Immature natural killer cell (primary cell): ENCODE measurements at regions not wholly inside any gene's neighbourhood (a gene's known extent, or its start where the extent isn't known, plus 50 kb on each side); places are given as distances from the start of the nearest gene placed in this dataset.
"Not testable (repeated sequence)": the region's sequence is repeated elsewhere in the genome, so short reads cannot be mapped to it uniquely, and the experiment has no call there.

Experiments
- DNase-seq, 3 donors: peaks; one replicate each; pipeline ENCODE4 v3.0.0; 2022; ENCODE audit warnings: mixed read lengths in 1 of 3
- H3K27ac Mint-ChIP-seq, 6 donors: one replicate each; pipeline ENCODE4 v1.8.0; 2020; ENCODE audit warnings: mixed read lengths in 6 of 6, mild to moderate bottlenecking in 5 of 6, inconsistent platforms in 4 of 6, moderate library complexity in 3 of 6
- H3K27me3 Mint-ChIP-seq, 3 donors: one replicate each; pipeline ENCODE4 v1.8.0; 2020 to 2021; ENCODE audit warnings: low read depth in 3 of 3, mild to moderate bottlenecking in 3 of 3, mixed read lengths in 3 of 3, moderate library complexity in 3 of 3, inconsistent platforms in 1 of 3
- H3K36me3 Mint-ChIP-seq, 3 donors: one replicate each; pipeline ENCODE4 v1.8.0; 2020; ENCODE audit warnings: mixed read lengths in 3 of 3, inconsistent platforms in 2 of 3, mild to moderate bottlenecking in 2 of 3
- H3K4me1 Mint-ChIP-seq, 2 donors: one replicate each; pipeline ENCODE4 v1.8.0; 2020; ENCODE audit warnings: inconsistent platforms in 2 of 2, mild to moderate bottlenecking in 2 of 2, mixed read lengths in 2 of 2, moderate library complexity in 1 of 2
- H3K4me3 Mint-ChIP-seq, 5 donors: one replicate each; pipeline ENCODE4 v1.8.0; 2020; ENCODE audit warnings: mild to moderate bottlenecking in 5 of 5, mixed read lengths in 5 of 5, inconsistent platforms in 3 of 5, moderate library complexity in 3 of 5
- H3K9me3 Mint-ChIP-seq, 6 donors: one replicate each; pipeline ENCODE4 v1.8.0; 2020; ENCODE audit warnings: mild to moderate bottlenecking in 6 of 6, mixed read lengths in 6 of 6, inconsistent platforms in 4 of 6, moderate library complexity in 3 of 6

- no peaks in the 10 kb centered on the region for H3K4me1 Mint-ChIP-seq
- DNase-seq, result no peak
- no peak overlapping the region for H3K4me3 Mint-ChIP-seq
- no peak overlapping the region for H3K27ac Mint-ChIP-seq
- peaks cover 0 to 3% (median 0%) of the 10 kb centered on the region in 3 donors for H3K36me3 Mint-ChIP-seq
- peaks cover 4 to 23% (median 5%) of the 10 kb centered on the region in 6 donors for H3K9me3 Mint-ChIP-seq
- peaks cover 0 to under 1% (median 0%) of the 10 kb centered on the region in 3 donors for H3K27me3 Mint-ChIP-seq
Observed at GRCh38 chr3:5678844-5679243, 491.3 kb downstream of the EDEM1 start.

GRCh38 chr3:5687230-5687629, 499.7 kb downstream of the EDEM1 start:
- Mint-ChIP-seq H3K4me3 (no peak overlapping the region), H3K4me1 (peaks cover 0 to 10% of the 10 kb centered on the region in 2 donors), H3K27me3 (peaks cover 0 to 1% (median 0%) of the 10 kb centered on the region in 3 donors), H3K36me3 (peaks cover 0 to 7% (median 0%) of the 10 kb centered on the region in 3 donors), H3K27ac (no peak overlapping the region), H3K9me3 (peaks cover 9 to 40% (median 10%) of the 10 kb centered on the region in 6 donors)
- no peak for DNase-seq

- no peak overlapping the region for H3K4me3 Mint-ChIP-seq
Observed at GRCh38 chr3:5690490-5690889, 503.0 kb downstream of the EDEM1 start.

GRCh38 chr3:5690904-5691532, 503.5 kb downstream of the EDEM1 start:
- H3K36me3 Mint-ChIP-seq, result peaks cover 0 to 7% (median 0%) of the 10 kb centered on the region in 3 donors
- peaks cover 0 to 1% (median 0%) of the 10 kb centered on the region in 3 donors for H3K27me3 Mint-ChIP-seq
- peaks cover 0 to 10% of the 10 kb centered on the region in 2 donors for H3K4me1 Mint-ChIP-seq
- H3K4me3 Mint-ChIP-seq, result no peak overlapping the region
- H3K27ac Mint-ChIP-seq, result no peak overlapping the region
- DNase-seq, result no peak
- H3K9me3 Mint-ChIP-seq, result peaks cover 6 to 37% (median 10%) of the 10 kb centered on the region in 6 donors

More at GRCh38 chr3:5690490-5690889, 503.0 kb downstream of the EDEM1 start:
- no peak for DNase-seq
- peaks cover 7 to 37% (median 10%) of the 10 kb centered on the region in 6 donors for H3K9me3 Mint-ChIP-seq
- peaks cover 0 to 7% (median 0%) of the 10 kb centered on the region in 3 donors for H3K36me3 Mint-ChIP-seq
- H3K27me3 Mint-ChIP-seq, result peaks cover 0 to 1% (median 0%) of the 10 kb centered on the region in 3 donors
- H3K4me1 Mint-ChIP-seq, result peaks cover 0 to 10% of the 10 kb centered on the region in 2 donors
- no peak overlapping the region for H3K27ac Mint-ChIP-seq

GRCh38 chr3:5692446-5692845, 504.9 kb downstream of the EDEM1 start:
- Mint-ChIP-seq H3K36me3 (peaks cover 0 to 7% (median 0%) of the 10 kb centered on the region in 3 donors), H3K27ac (no peak overlapping the region), H3K27me3 (peaks cover 0 to 1% (median 0%) of the 10 kb centered on the region in 3 donors), H3K4me1 (peaks cover 0 to 3% of the 10 kb centered on the region in 2 donors), H3K4me3 (no peak overlapping the region), H3K9me3 (peaks cover 6 to 30% (median 9%) of the 10 kb centered on the region in 6 donors)
- DNase-seq, result no peak

- no peak overlapping the region for H3K27ac Mint-ChIP-seq
- H3K9me3 Mint-ChIP-seq, result peaks cover 6 to 25% (median 9%) of the 10 kb centered on the region in 6 donors
- peaks cover 0 to 7% (median 0%) of the 10 kb centered on the region in 3 donors for H3K36me3 Mint-ChIP-seq
- H3K4me3 Mint-ChIP-seq, result no peak overlapping the region
- peaks cover 0 to 3% (median 0%) of the 10 kb centered on the region in 3 donors for H3K27me3 Mint-ChIP-seq
- no peaks in the 10 kb centered on the region for H3K4me1 Mint-ChIP-seq
- no peak for DNase-seq
Observed at GRCh38 chr3:5694266-5694665, 506.8 kb downstream of the EDEM1 start.

- H3K27ac Mint-ChIP-seq, result no peak overlapping the region
- peaks cover 0 to 1% (median 0%) of the 10 kb centered on the region in 3 donors for H3K27me3 Mint-ChIP-seq
- DNase-seq, result no peak
- peaks cover 0 to 6% (median 2%) of the 10 kb centered on the region in 6 donors for H3K9me3 Mint-ChIP-seq
- H3K4me3 Mint-ChIP-seq, result no peak overlapping the region
- no peaks in the 10 kb centered on the region for H3K36me3 Mint-ChIP-seq
- H3K4me1 Mint-ChIP-seq, result no peaks in the 10 kb centered on the region
Observed at GRCh38 chr3:5698851-5699250, 511.3 kb downstream of the EDEM1 start.

GRCh38 chr3:5699313-5699712, 511.8 kb downstream of the EDEM1 start:
- no peak overlapping the region for H3K4me3 Mint-ChIP-seq
- H3K36me3 Mint-ChIP-seq, result no peaks in the 10 kb centered on the region
- no peak for DNase-seq
- H3K27me3 Mint-ChIP-seq, result peaks cover 0 to 1% (median 0%) of the 10 kb centered on the region in 3 donors
- no peaks in the 10 kb centered on the region for H3K4me1 Mint-ChIP-seq
- peaks cover 0 to 6% (median 2%) of the 10 kb centered on the region in 6 donors for H3K9me3 Mint-ChIP-seq
- no peak overlapping the region for H3K27ac Mint-ChIP-seq

- no peak overlapping the region for H3K4me3 Mint-ChIP-seq
- no peaks in the 10 kb centered on the region for H3K36me3 Mint-ChIP-seq
- H3K27ac Mint-ChIP-seq, result no peak overlapping the region
- DNase-seq, result no peak
- peaks cover 0 to 6% (median 2%) of the 10 kb centered on the region in 6 donors for H3K9me3 Mint-ChIP-seq
- peaks cover 0 to 1% (median 0%) of the 10 kb centered on the region in 3 donors for H3K27me3 Mint-ChIP-seq
- H3K4me1 Mint-ChIP-seq, result no peaks in the 10 kb centered on the region
Observed at GRCh38 chr3:5699811-5700210, 512.3 kb downstream of the EDEM1 start.

GRCh38 chr3:5701005-5701404, 513.5 kb downstream of the EDEM1 start:
- H3K36me3 Mint-ChIP-seq, H3K4me1 Mint-ChIP-seq: not testable (repeated sequence)

GRCh38 chr3:5707794-5708193, 520.3 kb downstream of the EDEM1 start:
- peaks cover 4 to 23% of the 10 kb centered on the region in 2 donors for H3K4me1 Mint-ChIP-seq

More at GRCh38 chr3:5701005-5701404, 513.5 kb downstream of the EDEM1 start:
- not testable (repeated sequence) for H3K4me3 Mint-ChIP-seq, H3K27me3 Mint-ChIP-seq, H3K27ac Mint-ChIP-seq, DNase-seq
- H3K9me3 Mint-ChIP-seq, result peaks cover 0 to 10% (median 3%) of the 10 kb centered on the region in 6 donors

GRCh38 chr3:5709714-5710113, 522.2 kb downstream of the EDEM1 start:
- Mint-ChIP-seq H3K4me3 (no peak overlapping the region), H3K9me3 (peaks cover 0 to 15% (median 3%) of the 10 kb centered on the region in 6 donors), H3K27ac (no peak overlapping the region), H3K27me3 (peaks cover 0 to 3% (median 0%) of the 10 kb centered on the region in 3 donors), H3K4me1 (peaks cover 4 to 23% of the 10 kb centered on the region in 2 donors), H3K36me3 (no peaks in the 10 kb centered on the region)
- no peak for DNase-seq

More at GRCh38 chr3:5707794-5708193, 520.3 kb downstream of the EDEM1 start:
- DNase-seq, result no peak
- Mint-ChIP-seq H3K27ac (no peak overlapping the region), H3K9me3 (peaks cover 0 to 15% (median 2%) of the 10 kb centered on the region in 6 donors), H3K27me3 (peaks cover 0 to 3% (median 0%) of the 10 kb centered on the region in 3 donors), H3K4me3 (peak overlapping the region in 1 of 5 donors; percentile 17), H3K36me3 (no peaks in the 10 kb centered on the region)

GRCh38 chr3:5710718-5711117, 523.2 kb downstream of the EDEM1 start:
- Mint-ChIP-seq H3K27ac (no peak overlapping the region), H3K4me1 (peaks cover 4 to 23% of the 10 kb centered on the region in 2 donors), H3K9me3 (peaks cover 0 to 13% (median 1%) of the 10 kb centered on the region in 6 donors), H3K27me3 (peaks cover 0 to 3% (median 0%) of the 10 kb centered on the region in 3 donors), H3K4me3 (no peak overlapping the region), H3K36me3 (no peaks in the 10 kb centered on the region)
- no peak for DNase-seq

GRCh38 chr3:5717254-5717653, 529.7 kb downstream of the EDEM1 start:
- Mint-ChIP-seq H3K4me1 (no peaks in the 10 kb centered on the region), H3K27me3 (peaks cover 0 to 8% (median 0%) of the 10 kb centered on the region in 3 donors), H3K27ac (no peak overlapping the region), H3K9me3 (peaks cover 0 to 8% (median 4%) of the 10 kb centered on the region in 6 donors), H3K36me3 (no peaks in the 10 kb centered on the region), H3K4me3 (no peak overlapping the region)
- no peak for DNase-seq
